ENCODE measurements at regions not wholly inside any gene's neighbourhood (a gene's known extent, or its start where the extent isn't known, plus 50 kb on each side); places are given as distances from the start of the nearest gene placed in this dataset.

DNA sequence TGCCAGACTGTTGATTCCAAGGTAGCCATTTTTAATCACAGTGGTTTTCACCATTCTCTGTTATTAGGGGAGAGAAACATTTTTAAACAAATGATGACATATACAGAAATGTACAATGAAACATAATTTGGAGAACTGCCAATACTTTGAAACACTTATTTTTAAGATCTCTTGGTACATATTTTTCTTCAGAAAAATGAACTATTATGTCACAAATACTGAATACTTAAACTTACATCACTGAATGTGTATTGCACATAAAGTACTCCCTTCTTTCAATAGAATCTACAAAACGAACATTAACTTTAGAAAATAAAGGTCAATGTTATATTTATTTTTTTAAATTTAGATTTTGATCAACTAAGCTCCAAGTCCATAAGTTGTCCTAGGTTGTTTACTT is 71.7 kb upstream of the CPNE8 start:
- Histone ChIP-seq H2BK15ac (ENCODE audit: low read length) (no peak overlapping the region), H4K5ac (ENCODE audit: insufficient read length, low read depth, low read length) (no peak overlapping the region), H2BK5ac (ENCODE audit: low read depth, low read length) (no peak overlapping the region), H3K27ac (ENCODE audit: low read depth, low read length) (no peak overlapping the region), H3K9me3 (ENCODE audit: insufficient read depth in 2 of 2, low read depth in 1 of 2, low read length in 1 of 2) (no peaks in the 10 kb centered on the region), H3K4ac (replicated peaks; ENCODE audit: insufficient read length, low read depth, low read length) (no peak overlapping the region), H4K91ac (replicated peaks; ENCODE audit: insufficient read length, low read length) (no peak overlapping the region), H4K20me1 (replicated peaks in 1 of 2; ENCODE audit: control insufficient read depth in 1 of 2, insufficient read depth in 2 of 2, low read length in 2 of 2) (no peaks in the 10 kb centered on the region), H3K23me2 (ENCODE audit: low read depth, low read length) (no peaks in the 10 kb centered on the region; the same call in 1 of the 2 replicates), H3K56ac (replicated peaks; ENCODE audit: insufficient read length, low read depth, low read length) (no peak overlapping the region), H2AFZ (ENCODE audit: low read length) (no peak overlapping the region), H3K4me2 (ENCODE audit: insufficient read depth in 1 of 2, low read depth in 2 of 2, low read length in 2 of 2) (no peak overlapping the region), H3K14ac (ENCODE audit: insufficient read length) (no peak overlapping the region), H2AK5ac (ENCODE audit: low read depth, low read length) (no peak overlapping the region), H2BK12ac (ENCODE audit: low read depth, low read length) (no peak overlapping the region), H3K79me1 (ENCODE audit: low read depth, low read length) (no peaks in the 10 kb centered on the region), H3K23ac (ENCODE audit: insufficient read length) (no peak overlapping the region), H3K9ac (replicated peaks in 1 of 4; ENCODE audit: extremely low read depth in 1 of 4, low read depth in 3 of 4, low read length in 3 of 4) (no peak overlapping the region), H3K27me3 (replicated peaks in 1 of 4; ENCODE audit: control insufficient read depth in 3 of 4, extremely low read depth in 1 of 4, insufficient read depth in 3 of 4, low read length in 3 of 4) (no peaks in the 10 kb centered on the region), H3K36me3 (ENCODE audit: control insufficient read depth in 2 of 4, insufficient read depth in 4 of 4, low read length in 3 of 4) (no peaks in the 10 kb centered on the region), H3K79me2 (ENCODE audit: control insufficient read depth in 1 of 2, insufficient read depth in 2 of 2, low read length in 2 of 2) (no peaks in the 10 kb centered on the region), H2BK20ac (ENCODE audit: low read length) (no peak overlapping the region), H2BK120ac (replicated peaks; ENCODE audit: low read depth, low read length) (no peak overlapping the region), H4K8ac (ENCODE audit: extremely low read depth, insufficient read depth, low read length) (no peak overlapping the region), H3K18ac (ENCODE audit: extremely low read depth, low read length) (no peak overlapping the region), H3K4me3 (ENCODE audit: extremely low read depth in 1 of 4, insufficient read depth in 2 of 4, low read depth in 3 of 4, low read length in 4 of 4) (no peak overlapping the region), H3K4me1 (replicated peaks in 1 of 4; ENCODE audit: control insufficient read depth in 3 of 4, insufficient read depth in 4 of 4, low read length in 3 of 4) (no peaks in the 10 kb centered on the region)
- FAIRE-seq (no peak), DNase-seq (ENCODE audit: low read depth in 1 of 2, low spot score in 2 of 2) (no peak)
- ChIA-PET CTCF (ENCODE audit: partially characterized antibody) (no interaction called here), POLR2A (ENCODE audit: partially characterized antibody) (no interaction called here)
- no peak for TF ChIP-seq NANOG (IDR thresholded peaks at IDR 0.05; ENCODE audit: insufficient read depth, low read depth, low read length, poor library complexity, severe bottlenecking)
- 92% methylated on average over 1 of the region's 1 CpG; no CpG with 5 or more reads in 1 of the 2 experiments for WGBS, 2 experiments (ENCODE audit: extremely low coverage in 1 of 2, insufficient coverage in 1 of 2, insufficient read length in 1 of 2, insufficient replicate concordance in 2 of 2, low coverage in 1 of 2, low lambda C conversion rate in 2 of 2, missing lambda C conversion rate in 1 of 2)
